HG02642 (cell line): ENCODE measurements at regions not wholly inside any gene's neighbourhood (a gene's known extent, or its start where the extent isn't known, plus 50 kb on each side); places are given as distances from the start of the nearest gene placed in this dataset.

Source experiments
- ATAC-seq: cut with Tn5 transposase; IDR thresholded peaks from one replicate; pipeline ENCODE4 v1.9.1; 2021; ENCODE audit warnings: mild to moderate bottlenecking; ENCODE audit not compliant: unreplicated experiment, poor library complexity

- ATAC-seq = no peak
These were observed 52.2 kb downstream of the ADRA2C start for GRCh38 chr4:3818371-3818770.

- ATAC-seq = no peak
These were observed 53.2 kb downstream of the ADRA2C start for GRCh38 chr4:3819210-3819919.

GRCh38 chr4:3820016-3820805 lies 54.0 kb downstream of the ADRA2C start:
- no peak for ATAC-seq

GRCh38 chr4:3820806-3821579 lies 54.8 kb downstream of the ADRA2C start:
- no peak for ATAC-seq

GRCh38 chr4:3821580-3822229 lies 55.5 kb downstream of the ADRA2C start:
- no peak for ATAC-seq

GRCh38 chr4:3822230-3822947 lies 56.2 kb downstream of the ADRA2C start:
- no peak for ATAC-seq

GRCh38 chr4:3823496-3824341 lies 57.5 kb downstream of the ADRA2C start:
- ATAC-seq = no peak

- no peak for ATAC-seq
These were observed 58.5 kb downstream of the ADRA2C start for GRCh38 chr4:3824521-3825270.

GRCh38 chr4:3825530-3825929 lies 59.3 kb downstream of the ADRA2C start:
- ATAC-seq = no peak

GRCh38 chr4:3826247-3827172 lies 60.3 kb downstream of the ADRA2C start:
- no peak for ATAC-seq

- no peak for ATAC-seq
These were observed 61.7 kb downstream of the ADRA2C start for GRCh38 chr4:3827616-3828492.

- no peak for ATAC-seq
These were observed 62.4 kb downstream of the ADRA2C start for GRCh38 chr4:3828546-3828945.

- no peak for ATAC-seq
These were observed 63.2 kb downstream of the ADRA2C start for GRCh38 chr4:3829211-3829955.

- ATAC-seq = no peak
These were observed 64.0 kb downstream of the ADRA2C start for GRCh38 chr4:3829956-3830773.
